ENCODE measurements at regions not wholly inside any gene's neighbourhood (a gene's known extent, or its start where the extent isn't known, plus 50 kb on each side); places are given as distances from the start of the nearest gene placed in this dataset.

GRCh38 chr4:8724436-8725070 is 132.0 kb downstream of the CPZ start:
- 45 to 59% (median 50%) methylated on average over 16 to 20 of the region's 20 CpGs for WGBS, 4 donors
- peak in 3 of 5 donors; percentile 3 to 47 (median 11) for DNase-seq
- no peak for TF ChIP-seq CTCF (IDR thresholded peaks at IDR 0.05)
- no peak overlapping the region for H3K4me3 ChIP-seq
- ATAC-seq = no peak
- peaks cover 0 to 55% (median 25%) of the 10 kb centered on the region in 9 donors for H3K27me3 ChIP-seq
- intact Hi-C loops (cut with DNase I) = no loop called here
- H3K27ac ChIP-seq = no peak overlapping the region
- H3K4me1 ChIP-seq = peaks cover 0 to 5% (median 0%) of the 10 kb centered on the region in 12 donors
- H3K9me3 ChIP-seq = no peaks in the 10 kb centered on the region
- no peaks in the 10 kb centered on the region for H3K36me3 ChIP-seq

GRCh38 chr4:8723222-8723980 is 130.8 kb downstream of the CPZ start:
- peaks cover 0 to 5% (median 0%) of the 10 kb centered on the region in 12 donors for H3K4me1 ChIP-seq
- H3K4me3 ChIP-seq = no peak overlapping the region
- peaks cover 0 to 8% (median 0%) of the 10 kb centered on the region in 12 donors for H3K9me3 ChIP-seq
- peak in 2 of 5 donors; percentile 2 to 8 for DNase-seq
- H3K27me3 ChIP-seq = peaks cover 0 to 55% (median 25%) of the 10 kb centered on the region in 9 donors
- H3K36me3 ChIP-seq = no peaks in the 10 kb centered on the region
- TF ChIP-seq CTCF (IDR thresholded peaks at IDR 0.05) = no peak
- TF ChIP-seq POLR2A (IDR thresholded peaks at IDR 0.05) = no peak
- H3K27ac ChIP-seq = no peak overlapping the region
- ATAC-seq = no peak
- 53 to 66% (median 64%) methylated on average over 10 to 14 of the region's 14 CpGs for WGBS, 4 donors
- intact Hi-C loops (cut with DNase I) = no loop called here

GRCh38 chr4:8722556-8722955 is 130.0 kb downstream of the CPZ start:
- peaks cover 0 to 55% (median 25%) of the 10 kb centered on the region in 9 donors for H3K27me3 ChIP-seq
- 82 to 93% (median 90%) methylated on average over 9 of the region's 9 CpGs for whole genome bisulfite sequencing, 4 donors
- peaks cover 0 to 5% (median 0%) of the 10 kb centered on the region in 12 donors for H3K4me1 ChIP-seq
- no peak overlapping the region for H3K4me3 ChIP-seq
- intact Hi-C loops (cut with DNase I) = no loop called here
- H3K36me3 ChIP-seq = no peaks in the 10 kb centered on the region
- DNase-seq (peak in 1 of 5 donors; percentile 5), ATAC-seq (no peak)
- no peak overlapping the region for H3K27ac ChIP-seq
- TF ChIP-seq CTCF (IDR thresholded peaks at IDR 0.05) (no peak), POLR2A (IDR thresholded peaks at IDR 0.05) (no peak)
- peaks cover 0 to 8% (median 0%) of the 10 kb centered on the region in 12 donors for H3K9me3 ChIP-seq

- peaks cover 0 to 5% (median 0%) of the 10 kb centered on the region in 12 donors for H3K4me1 ChIP-seq
- no peaks in the 10 kb centered on the region for H3K36me3 ChIP-seq
- 71 to 74% (median 72%) methylated on average over 8 of the region's 8 CpGs for WGBS, 4 donors
- TF ChIP-seq CTCF (IDR thresholded peaks at IDR 0.05) (no peak), POLR2A (IDR thresholded peaks at IDR 0.05) (no peak)
- DNase-seq (peak in 1 of 5 donors; percentile 3), ATAC-seq (no peak)
- H3K4me3 ChIP-seq = no peak overlapping the region
- peaks cover 0 to 53% (median 25%) of the 10 kb centered on the region in 9 donors for H3K27me3 ChIP-seq
- H3K9me3 ChIP-seq = peaks cover 0 to 8% (median 0%) of the 10 kb centered on the region in 12 donors
- intact Hi-C loops (cut with DNase I) = no loop called here
- H3K27ac ChIP-seq = no peak overlapping the region
Observed at GRCh38 chr4:8721621-8722020, 129.1 kb downstream of the CPZ start.
